GM19025 (cell line): ENCODE measurements at regions not wholly inside any gene's neighbourhood (a gene's known extent, or its start where the extent isn't known, plus 50 kb on each side); places are given as distances from the start of the nearest gene placed in this dataset.

ENCODE experiments used
- ATAC-seq: cut with Tn5 transposase; IDR thresholded peaks from one replicate; pipeline ENCODE4 v1.9.1; 2021; ENCODE audit warnings: mild to moderate bottlenecking, low read depth, moderate library complexity; ENCODE audit not compliant: unreplicated experiment

DNA sequence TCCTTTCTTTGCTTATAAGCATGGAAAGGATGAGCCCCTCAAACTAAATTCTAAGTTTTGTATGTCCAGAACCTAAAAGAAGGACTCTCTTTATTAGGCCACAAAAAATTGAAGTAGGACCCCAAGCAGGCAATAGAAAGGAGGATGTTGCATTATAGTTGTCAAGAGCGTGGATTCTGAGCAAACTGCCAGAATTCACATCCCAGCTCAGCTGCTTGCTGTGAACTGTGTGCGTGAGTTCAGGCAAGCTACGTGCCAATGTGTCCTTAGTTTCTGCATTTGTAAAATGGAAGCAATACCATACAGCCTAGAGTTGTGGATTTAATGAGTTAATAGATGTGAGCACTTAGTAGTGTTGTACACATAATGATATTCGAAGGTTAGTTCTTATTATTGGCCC is 70.6 kb upstream of the SLC44A1 start:
- ATAC-seq: no peak

DNA sequence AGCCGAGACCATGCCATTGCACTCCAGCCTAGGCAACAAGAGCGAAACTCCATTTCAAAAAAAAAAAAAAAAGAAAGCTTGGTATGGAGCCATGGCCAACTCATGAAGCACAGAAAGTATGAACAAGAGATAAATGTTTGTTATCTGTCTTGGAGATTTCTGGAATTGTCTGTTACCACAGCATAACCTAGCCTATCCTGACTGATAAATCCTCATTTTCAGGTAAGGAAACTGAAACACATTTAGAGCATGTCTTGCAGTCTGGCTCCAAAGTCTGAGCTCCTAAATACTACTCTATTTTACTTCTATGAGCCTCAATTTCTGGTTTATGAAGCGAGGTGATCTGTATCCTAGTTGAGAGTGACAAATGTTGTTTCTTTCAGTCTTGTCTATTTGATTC is 68.3 kb upstream of the SLC44A1 start:
- ATAC-seq: no peak

DNA sequence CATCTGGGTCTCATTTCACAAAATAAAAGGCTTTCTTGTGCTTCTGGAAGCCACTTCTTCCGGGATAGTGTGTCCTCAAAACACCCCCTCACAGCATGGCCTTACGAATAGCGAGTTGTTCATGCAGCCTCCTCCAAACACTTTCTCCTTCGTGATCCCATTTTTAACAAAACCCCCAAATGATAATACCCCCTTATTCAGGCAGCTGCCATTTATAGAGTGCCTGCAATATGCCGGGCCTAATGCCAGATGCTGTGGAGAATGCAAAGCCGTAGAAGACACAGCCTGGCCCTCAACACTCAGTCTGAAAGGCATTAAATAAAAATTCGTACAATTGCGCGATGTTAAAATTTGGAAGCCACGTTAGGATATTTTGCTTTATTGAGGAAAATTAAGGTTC is 66.4 kb upstream of the SLC44A1 start:
- ATAC-seq: no peak

DNA sequence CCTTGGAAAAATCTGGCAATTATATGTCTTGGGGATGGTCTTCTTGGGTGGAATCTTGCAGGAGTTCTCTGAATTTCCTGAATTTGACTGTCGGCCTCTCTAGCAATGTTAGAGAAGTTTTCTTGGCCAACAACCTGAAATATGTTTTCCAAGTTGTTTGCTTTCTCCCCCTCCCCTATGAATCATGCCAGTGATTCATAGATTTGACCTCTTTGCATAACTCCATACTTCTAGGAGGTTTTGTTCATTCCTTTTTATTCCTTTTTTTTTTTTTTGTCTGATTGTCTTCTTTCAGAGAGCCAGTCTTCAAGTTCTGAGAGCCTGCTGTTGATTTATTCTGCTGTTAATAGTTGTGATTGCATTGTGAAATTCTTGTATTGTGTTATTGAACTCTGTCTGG is 56.7 kb upstream of the SLC44A1 start:
- no peak for ATAC-seq

DNA sequence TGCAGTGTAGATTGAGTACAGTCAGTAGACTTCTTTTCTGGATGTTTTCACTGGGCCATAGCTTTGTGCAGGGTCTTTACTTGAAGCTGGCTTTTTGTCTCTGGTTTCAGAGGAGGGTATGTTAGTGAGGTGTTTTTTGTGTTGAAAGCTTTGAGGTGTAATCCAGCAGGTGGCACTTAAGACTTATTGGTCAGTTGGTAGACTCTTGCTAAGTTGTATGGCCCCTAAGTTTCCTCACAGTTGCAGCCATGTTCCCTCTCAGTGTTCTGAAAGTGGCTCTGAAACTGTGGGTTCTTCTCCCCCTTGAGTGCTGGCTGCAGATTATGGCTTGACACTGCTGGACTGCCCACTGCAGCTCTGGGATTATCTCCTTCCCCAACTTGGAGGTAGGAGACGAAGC is 55.7 kb upstream of the SLC44A1 start:
- no peak for ATAC-seq

DNA sequence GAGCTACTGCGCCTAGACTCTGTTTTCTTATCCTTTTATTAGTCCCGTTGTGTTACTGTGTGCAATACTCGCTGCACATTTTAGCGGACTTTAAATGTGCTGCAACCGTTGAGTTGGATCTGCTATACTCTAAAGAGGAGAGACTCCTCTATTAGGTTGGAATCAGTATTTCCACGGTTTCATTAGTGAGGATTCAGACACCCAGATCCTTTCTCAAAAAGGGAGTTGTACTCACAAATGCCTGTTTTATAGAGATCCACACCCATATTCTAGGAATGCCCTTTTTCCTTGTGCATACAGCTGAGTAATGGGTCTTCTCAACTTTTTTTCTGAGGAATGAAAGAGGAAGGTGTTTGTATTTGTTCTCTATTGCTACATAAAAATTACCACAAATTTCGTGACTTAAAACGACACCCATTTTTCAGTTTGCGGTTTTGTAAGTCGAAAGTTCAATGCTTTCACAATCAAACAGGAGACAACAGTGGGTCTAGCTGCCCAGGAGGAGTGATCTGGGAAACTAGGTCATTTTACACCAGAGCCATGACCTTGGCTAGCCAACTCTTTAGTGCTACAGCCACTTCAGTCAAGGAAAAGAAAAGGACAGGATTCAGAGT is 52.8 kb upstream of the SLC44A1 start:
- ATAC-seq: peak; percentile 79

DNA sequence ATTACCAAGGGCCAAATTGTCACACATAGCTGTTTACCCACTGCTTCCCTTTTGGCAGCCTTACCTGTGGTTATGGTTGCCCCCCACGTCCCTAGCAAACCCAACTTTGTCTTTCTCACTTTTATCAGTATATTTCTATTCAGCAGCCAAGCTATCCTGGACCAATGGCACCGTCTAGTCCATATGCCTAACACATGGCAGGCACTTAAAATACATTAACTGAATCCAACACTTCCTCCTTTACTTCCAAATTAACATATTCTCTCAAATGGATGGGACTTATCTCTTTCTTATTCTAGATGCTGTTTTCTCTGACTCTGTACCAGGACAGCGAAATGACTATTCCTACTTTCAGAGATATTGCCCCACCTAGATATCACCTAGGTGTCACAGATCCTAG is 50.9 kb upstream of the SLC44A1 start:
- no peak for ATAC-seq

DNA sequence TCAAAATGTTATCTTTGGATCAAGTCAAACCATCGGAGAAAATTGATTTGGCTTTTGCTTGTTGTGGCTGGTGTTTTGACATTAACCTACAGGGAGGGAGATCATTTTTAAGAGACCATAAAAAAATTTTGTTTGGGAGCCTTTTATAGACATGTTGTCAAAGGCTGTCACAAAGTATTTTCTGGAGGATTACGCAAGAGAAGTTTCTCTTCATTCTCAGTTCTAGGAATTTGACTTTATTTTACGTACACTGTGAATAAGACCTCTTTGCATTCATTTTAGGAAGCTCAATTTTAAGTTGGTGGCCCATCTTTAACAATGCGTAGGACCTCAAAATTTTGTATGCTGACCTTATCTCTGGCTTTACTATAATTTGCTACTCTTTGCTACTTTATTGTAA is 50.2 kb upstream of the SLC44A1 start:
- no peak for ATAC-seq
